GM12874 (cell line): ENCODE measurements at regions not wholly inside any gene's neighbourhood (a gene's known extent, or its start where the extent isn't known, plus 50 kb on each side); places are given as distances from the start of the nearest gene placed in this dataset.

Experiments used
- CTCF ChIP-seq: IDR thresholded peaks from 2 replicates; pipeline ENCODE4 v1.5.1; 2011; ENCODE audit warnings: low read depth, mild to moderate bottlenecking, control low read depth, low read length, moderate library complexity; ENCODE audit not compliant: insufficient read depth

GRCh38 chr12:131229426-131230339, 276.0 kb downstream of the ADGRD1 start:
- TF ChIP-seq CTCF = no peak

- TF ChIP-seq CTCF = no peak
These were observed 276.8 kb downstream of the ADGRD1 start for GRCh38 chr12:131230340-131231031.

- no peak for TF ChIP-seq CTCF
These were observed 277.6 kb downstream of the ADGRD1 start for GRCh38 chr12:131231032-131231980.

GRCh38 chr12:131232036-131232435, 278.3 kb downstream of the ADGRD1 start:
- TF ChIP-seq CTCF = no peak

GRCh38 chr12:131235871-131236271, 282.2 kb downstream of the ADGRD1 start:
- no peak for TF ChIP-seq CTCF

- no peak for TF ChIP-seq CTCF
These were observed 285.8 kb downstream of the ADGRD1 start for GRCh38 chr12:131239384-131240094.
